SU-DHL-6 (cell line): ENCODE measurements at regions not wholly inside any gene's neighbourhood (a gene's known extent, or its start where the extent isn't known, plus 50 kb on each side); places are given as distances from the start of the nearest gene placed in this dataset.

ENCODE experiments used
- H2AFZ ChIP-seq: fragments of 200-600 bp; sonication (generic); 2 replicates; pipeline ENCODE4 v1.6.1; 2014; ENCODE audit warnings: low read depth, mild to moderate bottlenecking, moderate library complexity, mixed read lengths, antibody characterized with exemption, low read length; ENCODE audit not compliant: severe bottlenecking
- H3F3A ChIP-seq: fragments of 200-600 bp; shearing (Covaris generic); 2 replicates; pipeline ENCODE4 v1.6.0; 2016; ENCODE audit warnings: antibody characterized with exemption, mild to moderate bottlenecking; ENCODE audit not compliant: insufficient read depth
- H3K27ac ChIP-seq: fragments of 200-600 bp; sonication (generic); 2 replicates; pipeline ENCODE4 v1.5.1; 2016; ENCODE audit warnings: low read depth, mild to moderate bottlenecking, low read length, moderate library complexity, mixed read lengths
- H3K27me3 ChIP-seq: fragments of 200-600 bp; sonication (generic), shearing (Covaris generic); 2 replicates; pipeline ENCODE4 v1.6.0; 2014; ENCODE audit warnings: mild to moderate bottlenecking, low read length
- H3K36me3 ChIP-seq: fragments of 200-600 bp; sonication (generic); 2 replicates; pipeline ENCODE4 v1.6.1; 2014; ENCODE audit warnings: mild to moderate bottlenecking, low read length, mixed read lengths
- H3K4me2 ChIP-seq: fragments of 300-600, 200-600 bp; shearing (Covaris generic), sonication (generic); 2 replicates; pipeline ENCODE4 v1.6.0; 2014; ENCODE audit warnings: low read length, low read depth, mild to moderate bottlenecking; ENCODE audit not compliant: poor library complexity, severe bottlenecking
- H3K4me3 ChIP-seq: fragments of 200-600 bp; sonication (generic); 2 replicates; pipeline ENCODE4 v1.5.1; 2014; ENCODE audit warnings: antibody characterized with exemption, low read length, mild to moderate bottlenecking, mixed read lengths; ENCODE audit not compliant: insufficient read depth, poor library complexity, severe bottlenecking
- H3K79me2 ChIP-seq: fragments of 200-600 bp; sonication (generic); 2 replicates; pipeline ENCODE4 v1.6.1; 2014; ENCODE audit warnings: mild to moderate bottlenecking, low read length, moderate library complexity; ENCODE audit not compliant: insufficient read depth
- H3K9ac ChIP-seq: fragments of 200-600 bp; sonication (generic); 2 replicates; pipeline ENCODE4 v1.7.0; 2014; ENCODE audit warnings: mild to moderate bottlenecking, low read length
- H3K9me2 ChIP-seq: fragments of 200-600 bp; sonication (generic); replicated peaks from 2 replicates; pipeline ENCODE4 v1.6.1; 2014; ENCODE audit warnings: low read length; ENCODE audit not compliant: insufficient read depth
- H3K9me3 ChIP-seq: fragments of 200-600 bp; sonication (generic); 2 replicates; pipeline ENCODE4 v1.6.1; 2014; ENCODE audit warnings: low read length, mixed read lengths; ENCODE audit not compliant: insufficient read depth
- H4K20me1 ChIP-seq: fragments of 200-600 bp; sonication (generic); 2 replicates; pipeline ENCODE4 v1.6.1; 2014; ENCODE audit warnings: low read depth, mild to moderate bottlenecking, antibody characterized with exemption, low read length, moderate library complexity, mixed read lengths
- CTCF ChIP-seq: fragments of 200-600 bp; sonication (generic); IDR thresholded peaks from one replicate; pipeline ENCODE4 v1.5.1; 2017; ENCODE audit warnings: antibody characterized with exemption, mild to moderate bottlenecking, low read length, moderate library complexity; ENCODE audit not compliant: insufficient read depth, poor library complexity, severe bottlenecking
- EZH2phosphoT487 ChIP-seq: fragments of 200-600 bp; sonication (generic), shearing (Covaris generic); conservative IDR thresholded peaks from 2 replicates; pipeline ENCODE4 v1.6.1; 2018; ENCODE audit warnings: mild to moderate bottlenecking, antibody characterized with exemption, low read length, moderate library complexity, mixed read lengths

GRCh38 chr4:12123707-12124106, 695.0 kb upstream of the HS3ST1 start:
- H3K4me2 ChIP-seq: no peak overlapping the region
- no peaks in the 10 kb centered on the region for H3F3A ChIP-seq
- H4K20me1 ChIP-seq: no peaks in the 10 kb centered on the region
- no peaks in the 10 kb centered on the region for H3K79me2 ChIP-seq
- H3K27me3 ChIP-seq: no peaks in the 10 kb centered on the region
- no peak overlapping the region for H3K27ac ChIP-seq
- no peaks in the 10 kb centered on the region; the same call in 1 of the 2 replicates for H3K9me3 ChIP-seq
- H3K9me2 ChIP-seq: no peaks in the 10 kb centered on the region
- TF ChIP-seq CTCF (no peak), EZH2phosphoT487 (no peak)
- no peak overlapping the region for H2AFZ ChIP-seq
- H3K9ac ChIP-seq: no peak overlapping the region
- H3K36me3 ChIP-seq: no peaks in the 10 kb centered on the region
- no peak overlapping the region for H3K4me3 ChIP-seq

- Histone ChIP-seq H3K27me3 (no peaks in the 10 kb centered on the region), H3K27ac (no peak overlapping the region)
Measured at GRCh38 chr4:12122316-12122715, 693.6 kb upstream of the HS3ST1 start.

GRCh38 chr4:12120968-12121367, 692.3 kb upstream of the HS3ST1 start:
- H4K20me1 ChIP-seq: no peaks in the 10 kb centered on the region

More at GRCh38 chr4:12122316-12122715, 693.6 kb upstream of the HS3ST1 start:
- TF ChIP-seq EZH2phosphoT487 (no peak), CTCF (no peak)
- H3K36me3 ChIP-seq: no peaks in the 10 kb centered on the region
- no peaks in the 10 kb centered on the region for H3F3A ChIP-seq
- no peak overlapping the region for H3K4me3 ChIP-seq
- H3K9me3 ChIP-seq: no peaks in the 10 kb centered on the region; the same call in 1 of the 2 replicates
- no peak overlapping the region for H3K4me2 ChIP-seq
- no peaks in the 10 kb centered on the region for H3K79me2 ChIP-seq
- H4K20me1 ChIP-seq: no peaks in the 10 kb centered on the region
- H3K9me2 ChIP-seq: no peaks in the 10 kb centered on the region
- no peak overlapping the region for H2AFZ ChIP-seq
- no peak overlapping the region for H3K9ac ChIP-seq

More at GRCh38 chr4:12120968-12121367, 692.3 kb upstream of the HS3ST1 start:
- Histone ChIP-seq H3K27me3 (no peaks in the 10 kb centered on the region), H3K9me3 (no peaks in the 10 kb centered on the region; the same call in 1 of the 2 replicates), H3F3A (no peaks in the 10 kb centered on the region), H3K79me2 (no peaks in the 10 kb centered on the region), H3K9ac (no peak overlapping the region), H3K36me3 (no peaks in the 10 kb centered on the region), H2AFZ (no peak overlapping the region), H3K9me2 (no peaks in the 10 kb centered on the region), H3K27ac (no peak overlapping the region), H3K4me3 (no peak overlapping the region), H3K4me2 (no peak overlapping the region)
- TF ChIP-seq EZH2phosphoT487 (no peak), CTCF (no peak)
